Uterus (tissue), 2 donors: ENCODE measurements at regions not wholly inside any gene's neighbourhood (a gene's known extent, or its start where the extent isn't known, plus 50 kb on each side); places are given as distances from the start of the nearest gene placed in this dataset.

Experiments used
- CTCF ChIP-seq, 4 experiments: fragments of 200-600 bp in 2 of 4; fragments of 450-650 bp in 2 of 4; sonication (generic) in 2 of 4; IDR thresholded peaks; one replicate each; pipeline ENCODE4 v1.5.1; 2016 to 2019; ENCODE audit warnings: antibody characterized with exemption in 4 of 4, mild to moderate bottlenecking in 2 of 4, moderate library complexity in 1 of 4
- POLR2A ChIP-seq, 2 donors: fragments of 450-650 bp; IDR thresholded peaks; one replicate each; pipeline ENCODE4 v1.6.1; 2016; ENCODE audit warnings: antibody characterized with exemption in 2 of 2, mild to moderate bottlenecking in 1 of 2, moderate library complexity in 1 of 2

GRCh38 chr4:187208651-187209050 is 485.0 kb upstream of the FAT1 start:
- TF ChIP-seq CTCF (IDR thresholded peaks at IDR 0.05) = no peak
- no peak for TF ChIP-seq POLR2A (IDR thresholded peaks at IDR 0.05)
